GM12865 (cell line): ENCODE measurements at regions not wholly inside any gene's neighbourhood (a gene's known extent, or its start where the extent isn't known, plus 50 kb on each side); places are given as distances from the start of the nearest gene placed in this dataset.
"Not testable (repeated sequence)": the region's sequence is repeated elsewhere in the genome, so short reads cannot be mapped to it uniquely, and the experiment has no call there.

ENCODE experiments used
- DNase-seq: peaks from one replicate; pipeline ENCODE4 v3.0.0; 2010; ENCODE audit warnings: low read depth
- H3K4me3 ChIP-seq: 2 replicates; pipeline ENCODE4 v1.5.1; 2011; ENCODE audit warnings: mild to moderate bottlenecking, low read depth, low read length, control low read depth
- TF ChIP-seq, protein P1 (sequence below): IDR thresholded peaks from 2 replicates; pipeline ENCODE4 v1.5.1; 2011; ENCODE audit warnings: low read length, control low read depth, low read depth, inconsistent platforms; ENCODE audit not compliant: insufficient read depth; ENCODE audit errors: missing control alignments

- TF ChIP-seq, protein P1, sequence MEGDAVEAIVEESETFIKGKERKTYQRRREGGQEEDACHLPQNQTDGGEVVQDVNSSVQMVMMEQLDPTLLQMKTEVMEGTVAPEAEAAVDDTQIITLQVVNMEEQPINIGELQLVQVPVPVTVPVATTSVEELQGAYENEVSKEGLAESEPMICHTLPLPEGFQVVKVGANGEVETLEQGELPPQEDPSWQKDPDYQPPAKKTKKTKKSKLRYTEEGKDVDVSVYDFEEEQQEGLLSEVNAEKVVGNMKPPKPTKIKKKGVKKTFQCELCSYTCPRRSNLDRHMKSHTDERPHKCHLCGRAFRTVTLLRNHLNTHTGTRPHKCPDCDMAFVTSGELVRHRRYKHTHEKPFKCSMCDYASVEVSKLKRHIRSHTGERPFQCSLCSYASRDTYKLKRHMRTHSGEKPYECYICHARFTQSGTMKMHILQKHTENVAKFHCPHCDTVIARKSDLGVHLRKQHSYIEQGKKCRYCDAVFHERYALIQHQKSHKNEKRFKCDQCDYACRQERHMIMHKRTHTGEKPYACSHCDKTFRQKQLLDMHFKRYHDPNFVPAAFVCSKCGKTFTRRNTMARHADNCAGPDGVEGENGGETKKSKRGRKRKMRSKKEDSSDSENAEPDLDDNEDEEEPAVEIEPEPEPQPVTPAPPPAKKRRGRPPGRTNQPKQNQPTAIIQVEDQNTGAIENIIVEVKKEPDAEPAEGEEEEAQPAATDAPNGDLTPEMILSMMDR: no peak
- DNase-seq: no peak
- no peak overlapping the region for H3K4me3 ChIP-seq
These were observed 139.9 kb upstream of the TLE3 start for GRCh38 chr15:70237626-70238025.

- no peak overlapping the region for H3K4me3 ChIP-seq
- TF ChIP-seq, protein P1: no peak
- DNase-seq: no peak
These were observed 138.8 kb upstream of the TLE3 start for GRCh38 chr15:70236341-70237086.

DNA sequence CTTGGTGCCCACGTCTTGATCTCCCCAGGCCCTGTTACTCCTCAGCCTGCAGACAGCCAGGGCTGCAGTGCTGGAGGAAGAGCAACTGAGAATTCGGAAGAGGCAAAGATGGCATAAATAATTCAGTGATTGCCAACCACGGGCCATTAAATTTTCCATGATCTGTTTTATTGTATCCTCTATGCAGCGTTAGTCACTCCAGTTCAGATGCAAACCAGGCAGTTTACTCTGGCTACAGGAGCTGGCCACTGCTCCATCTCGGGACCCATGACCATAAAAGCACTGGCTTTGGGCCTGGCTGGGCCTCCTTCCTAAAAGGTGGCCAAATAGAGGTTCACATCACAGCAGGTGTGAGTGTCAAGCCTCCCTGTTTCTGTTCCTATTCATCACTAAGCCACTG lies 137.6 kb upstream of the TLE3 start:
- TF ChIP-seq, protein P1: no peak
- H3K4me3 ChIP-seq: no peak overlapping the region
- no peak for DNase-seq

DNA sequence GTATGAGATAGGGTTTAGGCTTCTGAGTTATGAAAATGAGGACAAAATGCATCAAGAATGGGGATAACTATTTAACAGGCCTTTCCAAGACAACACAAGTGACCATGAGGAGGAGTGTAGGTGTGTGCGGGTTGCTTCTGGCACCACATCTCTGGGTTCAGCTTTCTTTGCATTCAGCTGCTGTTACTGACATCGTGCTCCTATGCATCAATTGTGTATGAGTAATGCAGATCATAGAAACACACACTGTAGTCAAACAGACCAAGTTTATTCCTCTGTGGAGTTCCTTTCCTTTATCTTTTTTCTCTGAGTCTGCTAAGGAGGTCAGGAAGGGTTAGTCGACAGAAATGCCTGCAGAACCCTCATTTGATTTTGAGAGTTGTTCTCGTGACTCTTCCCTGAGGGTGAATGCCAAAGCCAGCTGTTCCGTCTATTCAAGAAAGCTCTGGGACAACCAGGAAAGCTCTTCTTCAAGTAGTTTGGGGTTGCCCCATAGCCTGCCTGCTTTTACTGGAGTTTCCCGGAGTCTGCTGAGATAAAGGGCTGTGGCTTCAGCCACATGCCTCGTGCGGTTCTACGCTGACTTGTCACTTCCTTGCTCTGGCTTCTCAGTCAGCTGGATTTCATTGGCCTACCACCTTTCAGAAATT lies 136.7 kb upstream of the TLE3 start:
- H3K4me3 ChIP-seq: no peak overlapping the region
- TF ChIP-seq, protein P1: no peak
- no peak for DNase-seq

DNA sequence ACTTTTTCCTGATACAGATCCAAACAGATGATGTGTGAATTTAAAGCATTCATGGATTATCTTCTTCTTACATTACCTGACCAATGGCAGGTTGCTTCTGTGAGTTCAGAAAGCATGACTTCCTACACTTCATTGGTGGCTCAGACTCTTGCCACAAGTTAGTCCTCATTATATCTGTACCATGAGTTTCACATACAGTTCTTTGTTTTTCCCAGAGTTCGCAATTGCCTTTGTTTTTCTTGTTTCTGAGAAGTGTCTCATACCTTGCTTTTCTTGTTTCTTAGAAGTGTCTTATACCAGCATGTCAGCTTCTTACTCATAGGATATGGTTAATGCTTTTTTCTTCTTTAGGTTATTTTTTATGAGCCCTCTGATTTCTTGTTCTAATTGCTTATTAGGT lies 133.8 kb upstream of the TLE3 start:
- no peak overlapping the region for H3K4me3 ChIP-seq
- no peak for DNase-seq
- TF ChIP-seq, protein P1: no peak

DNA sequence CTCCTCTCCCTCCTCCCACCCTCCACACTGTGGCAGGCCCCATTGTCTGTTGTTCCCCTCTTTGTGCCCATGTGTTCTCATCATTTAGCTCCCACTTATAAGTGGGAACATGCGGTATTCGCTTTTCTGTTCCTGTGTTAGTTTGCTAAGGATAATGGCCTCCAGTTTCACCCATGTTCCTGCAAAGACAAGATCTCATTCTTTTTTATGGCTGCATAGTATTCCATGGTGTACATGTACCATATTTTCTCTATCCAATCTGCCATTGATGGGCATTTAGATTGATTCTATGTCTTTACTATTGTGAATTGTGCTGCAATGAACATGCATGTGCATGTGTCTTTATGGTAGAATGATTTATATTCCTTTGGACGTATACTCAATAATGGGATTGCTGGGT lies 130.2 kb upstream of the TLE3 start:
- not testable (repeated sequence) for DNase-seq

DNA sequence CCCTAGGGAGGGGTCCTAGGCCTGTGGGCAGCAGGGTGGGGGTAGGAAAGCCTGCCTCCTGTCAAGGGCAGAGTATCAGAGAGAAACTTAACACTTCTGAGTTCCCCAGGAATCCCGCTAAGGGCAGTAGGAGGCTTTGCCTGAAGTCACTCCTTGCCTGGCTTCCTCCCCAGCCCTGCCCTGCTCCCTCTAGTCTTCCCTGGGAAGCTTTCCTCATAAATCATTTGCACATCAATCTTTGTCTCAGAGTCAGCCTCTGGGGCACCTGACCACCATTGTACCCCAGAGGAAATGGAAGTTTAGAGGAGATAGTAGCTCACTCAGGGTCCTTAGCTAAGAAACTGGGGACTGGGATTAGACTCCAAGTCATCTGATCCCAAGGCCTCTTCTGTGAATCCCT lies 129.4 kb upstream of the TLE3 start:
- TF ChIP-seq, protein P1: no peak
- H3K4me3 ChIP-seq: no peak overlapping the region
- no peak for DNase-seq

More for the DNA sequence above, 130.2 kb upstream of the TLE3 start:
- H3K4me3 ChIP-seq: not testable (repeated sequence)
